ENCODE measurements at regions not wholly inside any gene's neighbourhood (a gene's known extent, or its start where the extent isn't known, plus 50 kb on each side); places are given as distances from the start of the nearest gene placed in this dataset.

GRCh38 chr17:77279448-77280303 is 138.9 kb downstream of the SEC14L1 start (continued):
- no peak for TF ChIP-seq ZNF468 (CRISPR knock-in tag; IDR thresholded peaks at IDR 0.05)
- peak; percentile 91 for TF ChIP-seq ZFX (CRISPR knock-in tag; IDR thresholded peaks at IDR 0.05; ENCODE audit: low read depth)
- peak; percentile 77; the same call in 1 of the 2 replicates for TF ChIP-seq KAT7 (CRISPR knock-in tag; IDR thresholded peaks at IDR 0.05; ENCODE audit: borderline replicate concordance)
- TF ChIP-seq TSC22D2 (CRISPR knock-in tag; IDR thresholded peaks at IDR 0.05; ENCODE audit: borderline replicate concordance): peak; percentile 67
- TF ChIP-seq RXRB (CRISPR knock-in tag; IDR thresholded peaks at IDR 0.05; ENCODE audit: borderline replicate concordance): peak; percentile 78
- TF ChIP-seq CSRNP2 (CRISPR knock-in tag; conservative IDR thresholded peaks at IDR 0.05; ENCODE audit: low read depth): no peak
- TF ChIP-seq ZNF512B (CRISPR knock-in tag; IDR thresholded peaks at IDR 0.05; ENCODE audit: borderline replicate concordance): no peak
- no peak for TF ChIP-seq ZNF672 (CRISPR knock-in tag; IDR thresholded peaks at IDR 0.05)
- peak; percentile 68; the same call in 1 of the 2 replicates for TF ChIP-seq PRDM10 (CRISPR knock-in tag; IDR thresholded peaks at IDR 0.05; ENCODE audit: low read depth)
- no peak for TF ChIP-seq ZNF326 (CRISPR knock-in tag; IDR thresholded peaks at IDR 0.05; ENCODE audit: borderline replicate concordance)
- no peak; the same call in 1 of the 2 replicates for TF ChIP-seq ZNF329 (CRISPR knock-in tag; IDR thresholded peaks at IDR 0.05; ENCODE audit: low read depth)
- TF ChIP-seq RFX5 (IDR thresholded peaks at IDR 0.05; ENCODE audit: low read depth, low read length): 0 out of 2 replicates have a peak, but pooled peaks have one; percentile 42
- no peak for TF ChIP-seq ZNF670 (CRISPR knock-in tag; IDR thresholded peaks at IDR 0.05; ENCODE audit: borderline replicate concordance)
- no peak for TF ChIP-seq CENPX (CRISPR knock-in tag; IDR thresholded peaks at IDR 0.05)
- TF ChIP-seq ZNF577 (CRISPR knock-in tag; IDR thresholded peaks at IDR 0.05; ENCODE audit: borderline replicate concordance, low read depth): no peak

All from HepG2 (cell line).